HG03432 (cell line): ENCODE measurements at regions not wholly inside any gene's neighbourhood (a gene's known extent, or its start where the extent isn't known, plus 50 kb on each side); places are given as distances from the start of the nearest gene placed in this dataset.

Experiments
- ATAC-seq: cut with Tn5 transposase; IDR thresholded peaks from one replicate; pipeline ENCODE4 v1.9.1; 2021; ENCODE audit warnings: mild to moderate bottlenecking, moderate library complexity; ENCODE audit not compliant: unreplicated experiment

- no peak for ATAC-seq
Measured at GRCh38 chr5:29379619-29380018, 1813.9 kb upstream of the CDH6 start.

GRCh38 chr5:29378104-29378503 is 1815.4 kb upstream of the CDH6 start:
- ATAC-seq, result no peak

DNA sequence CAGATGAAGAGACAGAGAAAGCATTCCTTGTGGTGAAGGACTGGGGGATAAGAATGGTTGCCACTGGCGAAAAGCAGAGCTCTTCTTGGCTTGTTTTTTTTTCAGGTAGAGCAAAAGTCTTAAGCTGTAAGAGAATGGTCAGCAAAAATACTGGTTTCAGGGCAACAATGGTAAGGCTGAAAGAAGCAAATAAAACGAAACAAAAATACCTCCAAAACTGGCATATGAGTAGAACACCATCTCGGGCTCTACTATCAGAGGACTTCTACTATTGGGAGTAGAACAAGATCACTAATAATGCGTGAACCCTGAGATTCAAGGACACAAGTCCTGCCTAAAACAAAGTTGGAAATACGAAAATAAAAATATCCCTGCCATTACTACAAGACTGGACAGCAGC is 1823.2 kb upstream of the CDH6 start:
- no peak for ATAC-seq

GRCh38 chr5:29367176-29367833 is 1826.2 kb upstream of the CDH6 start:
- ATAC-seq, result no peak

DNA sequence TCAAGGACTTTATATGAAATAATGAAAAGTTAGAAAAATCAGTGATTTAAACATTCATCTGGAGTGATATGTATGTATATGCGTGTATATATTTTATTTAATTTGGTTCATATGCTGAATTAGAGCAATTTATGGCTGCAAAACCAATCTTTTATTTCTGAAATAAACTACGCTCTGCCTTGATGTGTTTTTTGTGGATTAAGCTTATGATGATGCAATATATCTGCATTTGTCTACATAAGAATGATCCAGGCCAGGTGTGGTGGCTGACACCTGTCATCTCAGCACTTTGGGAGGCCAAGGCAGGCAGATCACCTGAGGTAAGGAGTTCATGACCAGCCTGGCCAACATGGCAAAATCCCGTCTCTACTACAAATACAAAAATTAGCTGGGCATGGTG is 1842.3 kb upstream of the CDH6 start:
- ATAC-seq, result no peak

- ATAC-seq, result no peak
Measured at GRCh38 chr5:29337030-29337429, 1856.5 kb upstream of the CDH6 start.

DNA sequence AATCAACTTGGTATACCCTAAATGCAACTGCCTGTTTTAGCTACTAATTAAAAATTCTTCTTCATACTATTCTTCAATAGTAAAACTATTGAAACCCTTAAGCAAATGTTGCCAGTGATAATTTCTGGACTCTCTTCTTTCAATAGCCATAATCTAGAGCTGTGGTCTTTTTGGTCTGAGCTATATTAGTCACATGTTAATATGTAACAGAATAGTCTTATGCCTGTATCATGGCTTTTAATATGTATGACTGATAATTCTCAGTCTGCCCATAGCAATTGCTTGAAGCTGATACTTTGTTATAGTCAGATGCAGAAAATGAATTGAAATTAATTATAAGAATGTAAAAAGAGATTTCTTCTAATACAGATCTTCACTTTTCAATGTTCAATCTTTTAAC is 1871.9 kb upstream of the CDH6 start:
- no peak for ATAC-seq

DNA sequence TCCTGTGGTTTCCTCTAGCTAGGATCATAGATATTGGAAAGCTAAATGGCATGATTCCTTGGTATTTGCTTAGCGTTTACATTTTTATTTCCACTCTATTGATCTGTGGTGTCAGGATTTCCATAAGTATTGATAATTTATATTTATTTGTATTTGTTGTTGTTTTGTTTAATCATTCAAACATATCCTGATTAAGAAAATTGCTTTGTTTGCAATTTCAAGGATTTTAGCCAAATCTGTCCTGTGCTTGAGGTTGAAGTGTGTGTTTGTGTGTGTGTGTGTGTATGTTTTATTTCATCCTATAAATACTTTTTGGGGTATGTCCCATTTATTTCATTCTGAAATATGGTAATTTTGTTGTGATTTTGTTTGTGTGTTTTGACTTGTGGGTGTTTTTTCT is 1884.1 kb upstream of the CDH6 start:
- ATAC-seq, result no peak

GRCh38 chr5:29307478-29307877 is 1886.0 kb upstream of the CDH6 start:
- no peak for ATAC-seq

- no peak for ATAC-seq
Measured at GRCh38 chr5:29304545-29304944, 1888.9 kb upstream of the CDH6 start.

- ATAC-seq, result no peak
Measured at GRCh38 chr5:29296548-29296947, 1896.9 kb upstream of the CDH6 start.

- ATAC-seq, result no peak
Measured at GRCh38 chr5:29277642-29278041, 1915.8 kb upstream of the CDH6 start.

GRCh38 chr5:29276371-29276770 is 1917.1 kb upstream of the CDH6 start:
- no peak for ATAC-seq

GRCh38 chr5:29263915-29264351 is 1929.6 kb upstream of the CDH6 start:
- ATAC-seq, result no peak

DNA sequence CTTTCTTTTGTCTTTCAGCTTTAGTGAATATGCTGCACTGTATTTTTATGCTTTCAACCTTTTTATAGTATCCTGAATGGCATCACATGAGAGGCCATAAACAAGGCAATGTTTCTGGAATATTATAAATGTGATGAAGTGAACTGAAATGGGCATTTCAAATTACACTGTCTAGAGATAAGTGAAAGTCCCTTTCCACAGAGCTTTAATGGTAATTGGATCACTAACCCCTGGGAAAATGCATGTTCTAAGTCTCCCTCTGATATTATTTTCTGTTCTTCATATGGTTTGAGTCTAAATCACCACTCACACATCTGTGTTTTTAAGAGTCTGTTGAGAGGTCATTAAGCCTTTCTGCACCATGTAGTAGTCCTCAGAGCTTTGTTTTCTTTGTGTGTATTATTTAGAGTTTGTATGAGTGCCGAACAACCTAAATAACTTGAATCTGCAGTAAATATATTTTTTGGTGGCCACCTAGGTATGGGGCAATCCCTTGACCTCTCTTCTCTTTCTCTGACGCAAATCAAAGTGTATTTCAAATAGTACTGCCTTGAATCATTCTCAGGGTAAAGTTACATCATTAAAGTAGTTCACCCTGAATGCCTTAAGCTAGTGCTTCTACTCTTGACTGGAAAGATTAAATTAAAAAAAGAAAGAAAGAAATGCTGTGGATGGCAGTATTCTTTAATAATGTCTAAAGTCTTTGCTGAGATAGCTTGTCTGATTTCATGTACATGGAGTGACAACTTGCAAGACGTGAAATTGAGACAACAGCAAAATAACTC is 1931.0 kb upstream of the CDH6 start:
- no peak for ATAC-seq

DNA sequence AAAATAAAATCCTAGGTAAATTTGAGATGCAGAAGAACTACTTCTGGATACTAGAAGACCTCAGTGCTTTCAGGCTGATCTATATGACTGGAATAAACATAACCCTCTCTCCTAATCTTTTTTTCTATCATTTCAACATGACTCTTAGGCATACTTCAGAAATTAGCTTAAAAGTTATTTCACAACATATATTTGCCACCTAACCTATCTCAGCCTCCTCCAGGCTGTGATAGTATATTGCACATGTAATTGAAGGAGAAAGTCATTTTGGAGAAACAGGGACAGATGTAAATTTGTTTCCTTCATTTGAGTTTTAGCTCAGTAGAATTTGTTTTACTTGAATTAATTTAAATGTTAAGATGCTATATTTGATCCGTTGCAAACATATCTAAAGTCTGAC is 1932.3 kb upstream of the CDH6 start:
- no peak for ATAC-seq

- no peak for ATAC-seq
Measured at GRCh38 chr5:29252390-29252789, 1941.1 kb upstream of the CDH6 start.

DNA sequence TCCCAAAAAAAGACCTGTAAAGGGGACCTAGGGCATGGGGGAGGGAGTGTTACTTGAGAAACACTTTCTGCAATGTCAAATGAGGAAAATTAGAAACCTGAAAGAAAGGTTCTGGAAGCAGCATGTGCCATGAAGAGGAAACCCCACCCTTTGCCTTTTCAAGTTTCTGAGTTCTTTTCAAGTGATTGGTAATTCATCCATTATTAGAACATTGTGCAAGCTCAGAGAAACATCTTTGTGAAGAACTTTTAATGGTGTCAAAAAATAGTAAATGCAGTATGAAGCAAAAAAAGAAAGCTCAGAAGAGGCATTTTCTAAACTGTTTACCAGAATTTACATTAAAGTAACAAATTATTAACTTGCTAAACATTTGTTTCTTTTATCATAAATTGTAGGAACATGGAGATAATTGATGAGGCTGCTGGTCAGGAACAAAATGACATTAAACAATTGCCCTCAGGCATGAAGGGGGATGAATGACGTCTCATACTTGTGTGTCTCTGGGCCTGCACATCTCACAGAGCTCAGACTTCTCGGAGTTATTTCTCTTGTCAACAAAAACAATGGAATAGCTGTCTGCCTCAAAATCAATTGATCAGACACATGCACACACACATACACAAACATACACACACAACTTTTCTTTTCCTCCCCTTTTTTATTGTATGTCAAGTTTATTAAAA is 1946.0 kb upstream of the CDH6 start:
- ATAC-seq, result no peak

DNA sequence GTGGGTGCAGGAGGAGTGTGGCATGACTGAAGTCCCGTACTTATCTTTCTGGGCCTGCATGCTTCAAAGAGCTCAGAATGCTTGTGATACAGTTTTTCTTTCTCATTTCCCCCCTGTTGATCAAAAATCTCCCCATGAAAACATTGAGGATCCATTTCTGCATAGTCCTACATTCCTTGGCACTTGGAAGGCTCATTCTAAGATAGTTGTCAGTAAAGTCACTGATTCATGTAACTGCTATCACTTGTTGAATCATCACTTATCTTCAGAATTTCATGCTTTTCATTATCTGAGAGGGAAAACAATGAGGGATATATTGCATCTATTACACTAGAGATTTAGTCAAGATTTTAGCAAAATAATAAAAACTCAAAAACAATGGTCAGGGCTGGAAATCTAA is 1953.1 kb upstream of the CDH6 start:
- no peak for ATAC-seq

GRCh38 chr5:29239606-29240005 is 1953.9 kb upstream of the CDH6 start:
- ATAC-seq, result no peak

GRCh38 chr5:29238115-29238514 is 1955.4 kb upstream of the CDH6 start:
- ATAC-seq, result no peak

DNA sequence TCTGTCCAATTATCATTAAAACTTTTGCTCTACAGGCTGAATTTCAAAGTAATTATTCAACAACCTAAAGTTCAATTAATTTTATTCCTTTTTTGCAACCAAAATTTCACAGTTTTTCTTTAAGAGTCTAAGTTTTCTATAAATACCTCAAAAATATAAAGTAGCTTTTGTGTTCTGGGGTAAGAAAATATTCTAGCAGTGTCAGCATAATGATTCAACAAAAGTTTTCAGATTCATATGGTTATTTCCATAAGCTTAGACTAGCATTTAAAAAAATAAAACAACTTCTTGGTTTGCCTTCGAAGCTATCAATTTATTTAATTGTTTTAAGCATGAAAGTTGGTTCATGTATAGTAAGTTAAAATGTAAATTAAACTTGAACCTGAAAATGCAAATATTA is 1962.3 kb upstream of the CDH6 start:
- ATAC-seq, result no peak
